GM12864 (cell line): ENCODE measurements at regions not wholly inside any gene's neighbourhood (a gene's known extent, or its start where the extent isn't known, plus 50 kb on each side); places are given as distances from the start of the nearest gene placed in this dataset.

ENCODE experiments used
- DNase-seq: peaks from one replicate; pipeline ENCODE4 v3.0.0-alpha.2; 2011; ENCODE audit warnings: low read depth
- H3K4me3 ChIP-seq: 2 replicates; pipeline ENCODE4 v1.5.1; 2011; ENCODE audit warnings: mild to moderate bottlenecking, low read depth, low read length, control low read depth
- TF ChIP-seq, protein P1 (sequence below): IDR thresholded peaks from 2 replicates; pipeline ENCODE4 v1.5.1; 2011; ENCODE audit warnings: low read depth, mild to moderate bottlenecking, moderate library complexity, low read length, control low read depth, inconsistent platforms; ENCODE audit errors: missing control alignments

DNA sequence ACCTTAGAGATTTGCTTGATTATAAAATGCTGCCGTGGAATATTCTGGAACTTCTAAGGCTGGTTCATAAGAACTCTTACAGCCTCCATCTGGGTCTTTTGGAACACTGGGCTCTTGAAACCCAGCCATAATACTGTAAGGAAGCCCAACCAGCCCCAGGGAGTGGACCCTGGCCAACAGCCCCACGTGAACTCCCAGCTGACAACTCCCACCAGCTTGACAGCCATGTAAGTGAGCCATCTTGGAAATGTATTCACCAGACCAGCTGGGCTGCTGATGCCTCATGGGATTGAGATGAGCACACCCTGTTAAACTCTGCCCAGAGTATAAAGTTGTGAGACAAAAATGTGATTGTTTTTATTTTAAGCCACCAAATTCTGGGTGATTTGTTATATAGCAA, 378.7 kb upstream of the RAG2 start:
- no peak for DNase-seq
- TF ChIP-seq, protein P1, sequence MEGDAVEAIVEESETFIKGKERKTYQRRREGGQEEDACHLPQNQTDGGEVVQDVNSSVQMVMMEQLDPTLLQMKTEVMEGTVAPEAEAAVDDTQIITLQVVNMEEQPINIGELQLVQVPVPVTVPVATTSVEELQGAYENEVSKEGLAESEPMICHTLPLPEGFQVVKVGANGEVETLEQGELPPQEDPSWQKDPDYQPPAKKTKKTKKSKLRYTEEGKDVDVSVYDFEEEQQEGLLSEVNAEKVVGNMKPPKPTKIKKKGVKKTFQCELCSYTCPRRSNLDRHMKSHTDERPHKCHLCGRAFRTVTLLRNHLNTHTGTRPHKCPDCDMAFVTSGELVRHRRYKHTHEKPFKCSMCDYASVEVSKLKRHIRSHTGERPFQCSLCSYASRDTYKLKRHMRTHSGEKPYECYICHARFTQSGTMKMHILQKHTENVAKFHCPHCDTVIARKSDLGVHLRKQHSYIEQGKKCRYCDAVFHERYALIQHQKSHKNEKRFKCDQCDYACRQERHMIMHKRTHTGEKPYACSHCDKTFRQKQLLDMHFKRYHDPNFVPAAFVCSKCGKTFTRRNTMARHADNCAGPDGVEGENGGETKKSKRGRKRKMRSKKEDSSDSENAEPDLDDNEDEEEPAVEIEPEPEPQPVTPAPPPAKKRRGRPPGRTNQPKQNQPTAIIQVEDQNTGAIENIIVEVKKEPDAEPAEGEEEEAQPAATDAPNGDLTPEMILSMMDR, result no peak
- H3K4me3 ChIP-seq, result no peak overlapping the region

DNA sequence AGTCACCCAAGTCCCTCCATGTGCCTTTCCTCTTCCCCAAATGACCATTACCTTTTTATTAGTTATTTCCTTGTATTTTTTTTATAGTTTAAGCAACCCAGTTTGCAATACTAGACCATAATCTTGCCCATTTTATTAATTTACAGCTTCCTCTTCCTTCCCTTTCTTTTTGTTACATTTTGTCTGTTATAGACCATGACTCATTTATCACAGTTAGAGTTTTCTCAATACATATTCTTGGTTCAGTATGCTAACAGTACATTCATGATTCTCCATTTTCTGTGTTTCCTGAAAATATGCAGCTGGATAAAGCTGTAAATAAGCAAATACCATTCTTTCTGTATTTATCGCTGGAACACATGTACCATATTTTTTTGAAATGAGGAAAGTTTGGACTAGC, 376.7 kb upstream of the RAG2 start:
- no peak overlapping the region for H3K4me3 ChIP-seq
- DNase-seq, result no peak
- TF ChIP-seq, protein P1, result no peak

DNA sequence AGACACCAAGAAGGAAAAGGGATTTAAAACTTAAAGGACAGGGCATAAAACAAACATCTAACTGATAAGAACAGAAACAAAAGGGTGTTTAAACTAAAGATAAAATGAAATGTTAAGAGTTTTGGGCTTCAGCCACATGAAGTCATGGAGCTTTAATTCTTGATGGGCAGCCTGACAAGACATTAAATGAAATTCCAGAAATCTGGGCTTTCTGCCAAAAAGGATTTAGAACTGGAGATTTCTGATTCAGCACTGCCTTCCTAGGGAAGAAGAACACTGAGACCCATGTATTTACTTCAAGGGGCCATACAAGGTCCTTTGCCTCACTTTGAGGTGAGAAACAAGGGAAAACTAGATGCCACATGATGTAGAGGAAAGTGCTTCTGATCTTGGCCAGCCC, 355.9 kb upstream of the RAG2 start:
- no peak for DNase-seq
- TF ChIP-seq, protein P1, result no peak
- no peak overlapping the region for H3K4me3 ChIP-seq

DNA sequence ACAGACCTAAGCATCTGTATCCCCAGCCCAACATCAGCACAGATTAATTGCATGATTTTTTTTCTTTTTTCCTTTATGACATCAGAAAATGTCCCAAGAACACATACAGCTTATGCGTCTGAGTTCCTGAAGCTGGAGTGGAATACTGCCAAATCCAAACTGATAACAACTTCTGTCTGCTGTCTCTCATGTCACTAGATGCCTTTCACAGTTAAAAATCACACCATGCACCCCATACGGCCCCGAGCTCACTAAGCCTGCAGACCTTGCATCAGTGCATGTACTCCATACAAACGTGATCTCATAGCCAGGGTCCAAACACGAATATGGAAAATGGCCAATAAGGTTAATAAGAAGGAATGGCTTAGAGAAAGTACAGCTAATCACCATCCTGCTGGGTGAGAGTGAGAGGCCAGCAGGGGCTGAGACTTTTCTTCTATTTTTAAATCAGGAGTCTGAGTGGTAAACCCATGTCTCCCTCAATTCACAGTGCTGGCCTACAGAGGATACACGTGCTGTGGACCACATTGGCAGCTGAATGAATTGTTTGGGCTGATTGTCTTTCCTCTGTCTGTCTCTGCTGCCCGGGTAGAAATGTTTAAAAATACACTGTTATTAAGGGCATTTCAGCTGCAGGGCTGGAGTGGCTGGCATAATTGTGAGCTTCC, 350.6 kb upstream of the RAG2 start:
- no peak for DNase-seq
- no peak overlapping the region for H3K4me3 ChIP-seq
- TF ChIP-seq, protein P1, result no peak

DNA sequence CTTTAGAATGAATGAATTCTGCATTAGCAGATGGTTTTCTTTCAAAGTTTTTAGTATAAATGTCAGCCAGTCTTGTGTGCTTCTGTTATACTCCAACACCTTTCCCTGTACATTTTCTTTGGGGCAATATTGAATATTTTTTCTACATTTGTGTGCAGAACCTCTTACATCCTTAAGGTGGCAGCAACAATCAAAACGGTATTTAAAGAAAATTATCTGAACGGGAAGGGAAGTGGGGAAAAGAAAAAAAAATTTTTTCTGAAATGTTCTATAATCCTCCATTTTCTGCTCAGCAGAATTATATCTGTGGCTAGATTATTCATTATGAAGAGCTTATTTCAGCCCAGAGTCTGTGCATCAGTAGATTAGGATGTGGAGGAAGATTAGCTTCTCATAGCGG, 347.3 kb upstream of the RAG2 start:
- TF ChIP-seq, protein P1, result peak; percentile 32
- H3K4me3 ChIP-seq, result no peak overlapping the region
- DNase-seq, result no peak

DNA sequence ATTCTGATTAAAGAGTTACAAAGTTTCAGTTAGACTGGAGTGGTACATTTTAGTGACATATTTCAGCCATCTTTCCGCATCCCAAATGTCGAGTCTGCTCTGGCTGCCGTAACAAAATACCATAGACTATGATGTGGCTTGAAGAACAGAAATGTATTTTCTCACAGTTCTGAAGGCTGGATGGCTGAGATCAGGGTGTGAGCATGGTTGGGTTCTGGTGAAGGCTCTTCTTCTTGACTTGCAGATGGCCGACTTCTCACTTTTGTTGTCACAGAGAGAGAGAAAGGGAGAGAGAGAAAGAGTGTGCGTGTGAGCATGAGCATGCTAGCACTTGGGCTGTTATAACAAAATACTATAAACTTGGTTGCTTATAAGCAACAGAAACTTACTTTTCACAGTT, 335.4 kb upstream of the RAG2 start:
- TF ChIP-seq, protein P1, result no peak
- DNase-seq, result no peak
- no peak overlapping the region for H3K4me3 ChIP-seq

DNA sequence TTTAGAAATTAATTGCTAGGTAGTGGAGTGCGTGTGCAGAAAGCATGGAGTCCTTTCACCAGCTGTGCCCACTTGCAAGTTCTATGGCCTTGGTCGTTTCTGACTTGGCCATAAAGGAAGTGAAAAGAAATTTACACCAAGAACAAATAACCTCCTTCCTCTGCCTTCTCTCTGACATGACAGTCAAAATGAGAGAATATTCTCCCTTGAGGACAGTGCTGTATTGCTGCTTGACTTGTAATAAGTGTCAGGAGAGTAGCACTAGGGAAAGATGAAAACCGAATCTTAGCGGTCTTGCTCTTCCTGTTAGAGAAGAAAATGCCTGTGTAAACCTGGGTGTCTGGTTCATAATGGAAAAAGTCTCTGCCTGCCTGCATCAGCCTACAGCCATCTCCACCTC, 333.1 kb upstream of the RAG2 start:
- H3K4me3 ChIP-seq, result no peak overlapping the region
- TF ChIP-seq, protein P1, result no peak
- no peak for DNase-seq
